HEK293 (cell line): ENCODE measurements at regions not wholly inside any gene's neighbourhood (a gene's known extent, or its start where the extent isn't known, plus 50 kb on each side); places are given as distances from the start of the nearest gene placed in this dataset.

Experiments used
- CTCF ChIA-PET: fragments of 350-600 bp; formaldehyde crosslinking; extraction: SDS; loops from one replicate; lab custom pipeline; 2021; ENCODE audit warnings: antibody characterized with exemption; lab: Yijun Ruan, JAX
- POLR2A ChIA-PET: fragments of 300-600 bp; formaldehyde crosslinking; extraction: SDS; loops from one replicate; lab custom pipeline; 2020; ENCODE audit warnings: antibody characterized with exemption, inconsistent platforms; lab: Yijun Ruan, JAX
- H3K27ac ChIP-seq: fragments of 200-500 bp; sonication (Bioruptor generic); 2 replicates; pipeline ENCODE4 v1.5.1; 2014; ENCODE audit warnings: low read depth, low read length, control low read depth, inconsistent platforms; ENCODE audit errors: extremely low read depth
- H3K36me3 ChIP-seq, 2 experiments: fragments of 200-500 bp in 1 of 2; sonication (Bioruptor generic) in 1 of 2; 1 replicate in 1 of 2; 2 replicates in 1 of 2; pipeline ENCODE4 v1.5.1; 2014 to 2017; ENCODE audit warnings: inconsistent platforms in 2 of 2, low read length in 2 of 2; ENCODE audit not compliant: control insufficient read depth in 2 of 2, insufficient read depth in 1 of 2
- H3K4me1 ChIP-seq: fragments of 200-500 bp; sonication (Bioruptor generic); 2 replicates; pipeline ENCODE4 v1.5.1; 2014; ENCODE audit warnings: mild to moderate bottlenecking, low read length, inconsistent platforms; ENCODE audit not compliant: control insufficient read depth, insufficient read depth
- H3K4me3 ChIP-seq: 2 replicates; pipeline ENCODE4 v1.5.1; 2011; ENCODE audit warnings: low read depth, mild to moderate bottlenecking, control low read depth, low read length, moderate library complexity
- H3K9me3 ChIP-seq: fragments of 200-500 bp; sonication (Bioruptor generic); 2 replicates; pipeline ENCODE4 v1.5.1; 2014; ENCODE audit warnings: low read depth, low read length, inconsistent platforms; ENCODE audit not compliant: control insufficient read depth, insufficient read depth
- PRDM1 ChIP-seq: fragments of 450-650 bp; formaldehyde crosslinking; IDR thresholded peaks from 2 replicates; pipeline ENCODE4; 2016; ENCODE audit warnings: missing biosample characterization, missing genetic modification characterization
- PRDM2 ChIP-seq: fragments of 450-650 bp; formaldehyde crosslinking; IDR thresholded peaks from 2 replicates; pipeline ENCODE4 v1.5.1; 2016; ENCODE audit warnings: missing biosample characterization, missing genetic modification characterization, borderline replicate concordance
- PRDM6 ChIP-seq: fragments of 450-650 bp; formaldehyde crosslinking; IDR thresholded peaks from 2 replicates; pipeline ENCODE4 v1.5.1; 2017; ENCODE audit warnings: missing biosample characterization, missing genetic modification characterization
- RBAK ChIP-seq: fragments of 450-650 bp; formaldehyde crosslinking; IDR thresholded peaks from 2 replicates; pipeline ENCODE4 v1.5.1; 2016; ENCODE audit warnings: missing biosample characterization, missing genetic modification characterization
- ZBTB1 ChIP-seq: fragments of 450-650 bp; formaldehyde crosslinking; IDR thresholded peaks from 2 replicates; pipeline ENCODE4 v1.5.1; 2016; ENCODE audit warnings: missing biosample characterization, missing genetic modification characterization
- ZBTB6 ChIP-seq: fragments of 450-650 bp; formaldehyde crosslinking; IDR thresholded peaks from 2 replicates; pipeline ENCODE4 v1.5.1; 2017; ENCODE audit warnings: missing biosample characterization, missing genetic modification characterization
- ZFP37 ChIP-seq: fragments of 450-650 bp; formaldehyde crosslinking; IDR thresholded peaks from 2 replicates; pipeline ENCODE4 v1.5.1; 2016; ENCODE audit warnings: missing biosample characterization, missing genetic modification characterization
- ZFP41 ChIP-seq: fragments of 450-650 bp; formaldehyde crosslinking; IDR thresholded peaks from 2 replicates; pipeline ENCODE4 v1.5.1; 2016; ENCODE audit warnings: missing biosample characterization, missing genetic modification characterization, borderline replicate concordance
- ZIC2 ChIP-seq: fragments of 450-650 bp; formaldehyde crosslinking; IDR thresholded peaks from 2 replicates; pipeline ENCODE4 v1.5.1; 2016; ENCODE audit warnings: missing biosample characterization, missing genetic modification characterization
- ZNF16 ChIP-seq: fragments of 450-650 bp; formaldehyde crosslinking; IDR thresholded peaks from 2 replicates; pipeline ENCODE4 v1.5.1; 2016; ENCODE audit warnings: low read depth, missing biosample characterization, missing genetic modification characterization
- ZNF2 ChIP-seq: fragments of 450-650 bp; formaldehyde crosslinking; IDR thresholded peaks from 2 replicates; pipeline ENCODE4 v1.5.1; 2016; ENCODE audit warnings: missing biosample characterization, missing genetic modification characterization
- ZNF214 ChIP-seq: fragments of 450-650 bp; formaldehyde crosslinking; IDR thresholded peaks from 2 replicates; pipeline ENCODE4 v1.5.1; 2017; ENCODE audit warnings: missing biosample characterization, mild to moderate bottlenecking, missing genetic modification characterization, borderline replicate concordance
- ZNF221 ChIP-seq: fragments of 450-650 bp; formaldehyde crosslinking; IDR thresholded peaks from 2 replicates; pipeline ENCODE4 v1.5.1; 2017; ENCODE audit warnings: missing biosample characterization, missing genetic modification characterization, borderline replicate concordance
- ZNF223 ChIP-seq: fragments of 450-650 bp; formaldehyde crosslinking; IDR thresholded peaks from 2 replicates; pipeline ENCODE4 v1.5.1; 2016; ENCODE audit warnings: missing biosample characterization, missing genetic modification characterization
- ZNF248 ChIP-seq: fragments of 450-650 bp; formaldehyde crosslinking; IDR thresholded peaks from 2 replicates; pipeline ENCODE4 v1.5.1; 2017; ENCODE audit warnings: missing biosample characterization, missing genetic modification characterization
- ZNF354C ChIP-seq: fragments of 450-650 bp; formaldehyde crosslinking; IDR thresholded peaks from 2 replicates; pipeline ENCODE4 v1.5.1; 2016; ENCODE audit warnings: missing biosample characterization, missing genetic modification characterization, low read depth, borderline replicate concordance
- ZNF394 ChIP-seq: fragments of 450-650 bp; formaldehyde crosslinking; IDR thresholded peaks from 2 replicates; pipeline ENCODE4 v1.5.1; 2016; ENCODE audit warnings: missing biosample characterization, missing genetic modification characterization, mild to moderate bottlenecking, moderate library complexity, borderline replicate concordance
- ZNF510 ChIP-seq: fragments of 450-650 bp; formaldehyde crosslinking; IDR thresholded peaks from 2 replicates; pipeline ENCODE4 v1.5.1; 2018; ENCODE audit warnings: mild to moderate bottlenecking, missing genetic modification characterization, missing biosample characterization; ENCODE audit not compliant: insufficient replicate concordance
- ZNF548 ChIP-seq: fragments of 450-650 bp; formaldehyde crosslinking; IDR thresholded peaks from 2 replicates; pipeline ENCODE4 v1.5.1; 2016; ENCODE audit warnings: missing biosample characterization, missing genetic modification characterization
- ZNF561 ChIP-seq: fragments of 450-650 bp; IDR thresholded peaks from 2 replicates; pipeline ENCODE4 v1.5.1; 2018; ENCODE audit warnings: missing biosample characterization, missing genetic modification characterization, borderline replicate concordance
- ZNF600 ChIP-seq: fragments of 450-650 bp; formaldehyde crosslinking; IDR thresholded peaks from 2 replicates; pipeline ENCODE4 v1.5.1; 2016; ENCODE audit warnings: missing biosample characterization, missing genetic modification characterization
- ZNF623 ChIP-seq: fragments of 450-650 bp; formaldehyde crosslinking; IDR thresholded peaks from 2 replicates; pipeline ENCODE4 v1.5.1; 2016; ENCODE audit warnings: missing biosample characterization, missing genetic modification characterization
- ZNF629 ChIP-seq: fragments of 450-650 bp; formaldehyde crosslinking; IDR thresholded peaks from 2 replicates; pipeline ENCODE4 v1.5.1; 2017; ENCODE audit warnings: missing biosample characterization, missing genetic modification characterization
- ZNF654 ChIP-seq: fragments of 450-650 bp; formaldehyde crosslinking; IDR thresholded peaks from 2 replicates; pipeline ENCODE4 v1.5.1; 2016; ENCODE audit warnings: low read depth, missing biosample characterization, missing genetic modification characterization
- ZNF670 ChIP-seq: fragments of 450-650 bp; formaldehyde crosslinking; IDR thresholded peaks from 2 replicates; pipeline ENCODE4 v1.5.1; 2016; ENCODE audit warnings: missing biosample characterization, missing genetic modification characterization, low read depth
- ZNF701 ChIP-seq: fragments of 450-650 bp; formaldehyde crosslinking; IDR thresholded peaks from 2 replicates; pipeline ENCODE4 v1.5.1; 2016; ENCODE audit warnings: missing biosample characterization, missing genetic modification characterization
- ZNF777 ChIP-seq: fragments of 450-650 bp; formaldehyde crosslinking; IDR thresholded peaks from 2 replicates; pipeline ENCODE4 v1.5.1; 2017; ENCODE audit warnings: missing biosample characterization, missing genetic modification characterization, borderline replicate concordance

- TF ChIP-seq ZNF654 (tag by site-specific recombination) (no peak), ZNF2 (no peak), ZNF214 (tag by site-specific recombination) (no peak), PRDM1 (tag by site-specific recombination) (peak; percentile 87), ZNF354C (tag by site-specific recombination) (no peak)
Observed at GRCh38 chr10:128994598-128995143, 472.4 kb upstream of the MGMT start (continued).

GRCh38 chr10:128995676-128996075 lies 471.4 kb upstream of the MGMT start:
- H3K4me3 ChIP-seq = no peak overlapping the region
- ChIA-PET CTCF (interaction anchor here (0.7 kb wide), 1 partner anchor 21 kb away, joined by 3 read pairs; no protein-coding TSS in a partner anchor), POLR2A (no interaction called here)
- no peaks in the 10 kb centered on the region for H3K4me1 ChIP-seq
- H3K27ac ChIP-seq = no peak overlapping the region
- H3K9me3 ChIP-seq = no peaks in the 10 kb centered on the region
- H3K36me3 ChIP-seq = no peaks in the 10 kb centered on the region
- no peak for TF ChIP-seq ZNF670 (tag by site-specific recombination)
- no peak for TF ChIP-seq ZNF221 (tag by site-specific recombination)
- no peak for TF ChIP-seq ZNF561 (tag by site-specific recombination)
- TF ChIP-seq ZNF623 = no peak
- TF ChIP-seq ZNF510 (tag by site-specific recombination) = no peak
- no peak for TF ChIP-seq PRDM2 (tag by site-specific recombination)
- TF ChIP-seq ZNF16 = no peak
- no peak for TF ChIP-seq ZNF394 (tag by site-specific recombination)

GRCh38 chr10:128996092-128996491 lies 470.9 kb upstream of the MGMT start:
- H3K27ac ChIP-seq = no peak overlapping the region
- H3K9me3 ChIP-seq = no peaks in the 10 kb centered on the region
- no peaks in the 10 kb centered on the region for H3K4me1 ChIP-seq
- CTCF ChIA-PET = no interaction called here
- H3K36me3 ChIP-seq = no peaks in the 10 kb centered on the region
- H3K4me3 ChIP-seq = no peak overlapping the region
- POLR2A ChIA-PET = no interaction called here
- TF ChIP-seq ZBTB6 (tag by site-specific recombination) = no peak
- no peak for TF ChIP-seq ZNF701
- no peak for TF ChIP-seq ZIC2 (tag by site-specific recombination)
- TF ChIP-seq ZNF223 (tag by site-specific recombination) = no peak
- TF ChIP-seq ZNF548 (tag by site-specific recombination) = no peak
- TF ChIP-seq ZNF600 (tag by site-specific recombination) = no peak
- TF ChIP-seq ZNF248 (tag by site-specific recombination) = no peak
- no peak for TF ChIP-seq PRDM6 (tag by site-specific recombination)
- no peak for TF ChIP-seq ZFP41 (tag by site-specific recombination)
- no peak for TF ChIP-seq ZNF777
- TF ChIP-seq ZFP37 (tag by site-specific recombination) = no peak
- TF ChIP-seq ZNF2 = no peak
- TF ChIP-seq RBAK (tag by site-specific recombination) = no peak
- TF ChIP-seq ZBTB1 (tag by site-specific recombination) = no peak
- TF ChIP-seq ZNF629 (tag by site-specific recombination) = no peak
